Duodenal mucosa (tissue), 2 donors: ENCODE measurements at regions not wholly inside any gene's neighbourhood (a gene's known extent, or its start where the extent isn't known, plus 50 kb on each side); places are given as distances from the start of the nearest gene placed in this dataset.

Source experiments
- H3K27ac ChIP-seq: one replicate; pipeline ENCODE4 v1.7.0; 2013; ENCODE audit warnings: low read depth, low read length
- H3K27me3 ChIP-seq, 2 donors: one replicate each; pipeline ENCODE4 v1.7.0; 2013; ENCODE audit warnings: low read length in 2 of 2, control low read depth in 1 of 2; ENCODE audit not compliant: insufficient read depth in 2 of 2, control insufficient read depth in 1 of 2
- H3K36me3 ChIP-seq, 2 donors: one replicate each; pipeline ENCODE4 v1.7.0; 2013; ENCODE audit warnings: low read length in 2 of 2, control low read depth in 1 of 2; ENCODE audit not compliant: insufficient read depth in 2 of 2, control insufficient read depth in 1 of 2
- H3K4me1 ChIP-seq, 2 donors: one replicate each; pipeline ENCODE4 v1.7.0; 2013; ENCODE audit warnings: low read length in 2 of 2, control low read depth in 1 of 2; ENCODE audit not compliant: insufficient read depth in 2 of 2, control insufficient read depth in 1 of 2
- H3K4me3 ChIP-seq, 2 donors: one replicate each; pipeline ENCODE4 v1.7.0; 2013; ENCODE audit warnings: low read length in 2 of 2, low read depth in 1 of 2
- H3K9ac ChIP-seq, 2 donors: one replicate each; pipeline ENCODE4 v1.7.0; 2013; ENCODE audit warnings: low read length in 2 of 2, low read depth in 1 of 2
- H3K9me3 ChIP-seq, 2 donors: one replicate each; pipeline ENCODE4 v1.7.0; 2013; ENCODE audit warnings: low read length in 2 of 2, control low read depth in 1 of 2; ENCODE audit not compliant: control insufficient read depth in 1 of 2

DNA sequence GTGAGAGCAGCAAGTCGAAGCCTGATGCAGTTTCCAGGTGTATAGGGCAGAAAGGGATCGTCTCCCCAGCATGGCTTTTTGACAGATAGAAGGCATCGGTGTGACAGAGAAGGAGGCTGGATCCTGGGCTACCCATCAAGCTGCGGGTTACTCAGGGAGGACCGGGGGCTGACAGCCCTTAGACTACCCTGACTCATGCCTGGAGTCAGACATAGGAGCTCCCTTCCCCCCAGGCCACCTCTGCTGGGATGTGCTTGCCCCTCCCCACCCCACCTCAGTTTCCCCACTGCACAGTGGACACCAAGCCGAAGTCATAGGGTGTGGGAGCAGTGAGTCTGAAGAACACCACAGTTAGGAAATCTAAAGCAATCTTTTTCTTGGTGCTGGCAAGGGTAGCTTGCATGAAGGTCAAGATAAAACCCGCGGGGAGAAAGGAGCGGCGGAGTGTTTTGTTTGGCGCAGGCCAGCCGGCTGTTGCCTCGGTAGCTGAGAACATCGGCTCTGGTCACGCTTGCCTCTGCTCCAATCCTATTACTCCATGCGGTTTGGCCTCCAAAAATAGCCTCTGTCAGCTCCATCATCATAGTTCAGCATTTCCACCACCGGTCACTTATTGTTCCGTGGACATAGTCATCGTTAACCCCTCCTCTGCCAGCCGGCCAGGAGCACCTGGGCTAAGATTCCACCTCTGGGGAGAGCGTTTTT lies 169.2 kb upstream of the GLI2 start:
- Histone ChIP-seq H3K36me3 (no peaks in the 10 kb centered on the region), H3K27me3 (peaks cover 10 to 22% of the 10 kb centered on the region in 2 donors), H3K4me1 (peaks cover 19 to 28% of the 10 kb centered on the region in 2 donors), H3K9ac (no peak overlapping the region), H3K27ac (no peak overlapping the region), H3K9me3 (no peaks in the 10 kb centered on the region), H3K4me3 (no peak overlapping the region)

- Histone ChIP-seq H3K4me1 (peaks cover 19 to 28% of the 10 kb centered on the region in 2 donors), H3K36me3 (no peaks in the 10 kb centered on the region), H3K4me3 (no peak overlapping the region), H3K27me3 (peaks cover 10 to 16% of the 10 kb centered on the region in 2 donors), H3K9ac (no peak overlapping the region), H3K27ac (no peak overlapping the region), H3K9me3 (no peaks in the 10 kb centered on the region)
Observed at GRCh38 chr2:120567128-120567527, 168.5 kb upstream of the GLI2 start.

DNA sequence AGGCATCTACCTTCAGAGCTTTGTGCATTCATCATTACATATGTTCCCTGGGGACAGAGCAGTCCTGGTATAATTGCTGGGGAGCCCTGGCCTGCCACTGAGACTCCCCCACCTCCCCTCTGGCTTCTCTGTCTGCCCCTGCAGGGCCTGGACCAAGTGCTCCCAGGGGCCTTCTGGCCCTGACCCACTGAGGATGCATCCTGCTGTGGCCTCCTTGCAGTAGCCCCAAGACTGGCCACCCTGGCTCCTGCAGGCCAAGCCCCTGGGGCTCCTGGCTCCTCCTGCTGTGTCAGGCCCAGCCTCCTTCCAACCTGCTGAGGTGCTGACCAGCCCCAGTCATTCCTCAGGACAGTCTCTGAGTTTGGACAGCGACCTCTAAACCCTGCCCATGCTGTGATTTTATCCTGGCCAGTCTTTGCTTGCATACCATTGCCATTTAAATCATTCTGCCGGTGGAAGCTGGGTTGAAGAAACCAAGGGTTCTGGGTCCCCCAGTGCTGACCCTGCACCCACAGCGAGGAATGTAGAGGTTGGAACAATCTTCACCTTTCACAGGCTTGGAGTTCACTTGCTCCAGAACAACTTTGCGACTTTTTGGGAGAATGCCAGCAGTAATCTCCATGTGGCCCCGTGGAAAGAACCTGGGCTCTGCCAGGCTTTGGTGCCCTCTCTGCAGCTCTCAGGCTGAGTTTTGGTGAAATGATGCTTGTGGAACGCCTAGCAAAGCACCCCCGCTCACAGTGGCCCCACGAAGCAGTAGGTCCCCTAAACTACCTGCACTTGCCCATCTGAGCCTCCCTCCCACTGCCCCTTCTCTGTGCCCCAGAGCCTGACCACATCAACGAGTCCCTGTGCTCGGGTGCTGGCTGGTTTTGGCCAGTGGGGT lies 167.3 kb upstream of the GLI2 start:
- no peaks in the 10 kb centered on the region for H3K9me3 ChIP-seq
- peaks cover 10 to 14% of the 10 kb centered on the region in 2 donors for H3K27me3 ChIP-seq
- H3K27ac ChIP-seq, result no peak overlapping the region
- no peak overlapping the region for H3K9ac ChIP-seq
- H3K36me3 ChIP-seq, result no peaks in the 10 kb centered on the region
- no peak overlapping the region for H3K4me3 ChIP-seq
- peaks cover 17 to 25% of the 10 kb centered on the region in 2 donors for H3K4me1 ChIP-seq

DNA sequence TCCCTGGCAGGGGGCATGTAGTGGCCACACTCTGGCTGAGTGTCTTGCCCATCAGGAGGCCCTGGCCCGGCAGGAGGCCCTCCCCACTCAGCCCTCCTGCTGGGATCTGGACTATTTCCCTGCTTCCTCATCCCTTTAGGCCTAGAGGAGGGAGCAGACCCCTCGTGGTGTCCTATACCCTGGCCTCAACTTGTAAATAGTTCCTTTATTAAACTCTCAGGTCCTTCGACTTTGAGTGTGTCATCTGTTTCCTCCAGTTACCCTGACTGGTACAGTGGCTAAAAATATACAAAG lies 166.7 kb upstream of the GLI2 start:
- Histone ChIP-seq H3K4me1 (peaks cover 13 to 19% of the 10 kb centered on the region in 2 donors), H3K9ac (no peak overlapping the region), H3K4me3 (no peak overlapping the region), H3K36me3 (no peaks in the 10 kb centered on the region), H3K9me3 (no peaks in the 10 kb centered on the region), H3K27ac (no peak overlapping the region), H3K27me3 (peaks cover 10 to 14% of the 10 kb centered on the region in 2 donors)

DNA sequence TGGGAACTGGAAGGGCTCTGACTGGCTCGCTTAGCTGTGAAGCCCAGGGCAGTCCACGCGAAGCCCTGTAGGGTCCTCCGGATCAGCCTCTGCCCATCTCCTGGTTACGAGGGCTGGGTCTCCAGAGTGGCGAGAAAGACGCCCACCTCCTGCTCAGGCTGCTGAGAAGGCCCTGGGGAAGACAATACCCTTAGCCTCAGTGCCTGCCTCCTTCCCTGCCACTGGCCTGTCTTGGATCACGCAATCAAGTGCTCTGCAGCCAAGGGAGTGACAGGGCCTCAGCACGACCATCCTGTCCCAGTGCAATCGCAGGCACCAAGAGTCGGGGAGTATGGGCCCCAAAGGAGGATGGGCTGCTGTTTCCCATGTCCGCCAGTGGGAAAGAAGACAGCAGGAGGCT lies 165.7 kb upstream of the GLI2 start:
- Histone ChIP-seq H3K9ac (no peak overlapping the region), H3K27me3 (peaks cover 10 to 14% of the 10 kb centered on the region in 2 donors), H3K36me3 (no peaks in the 10 kb centered on the region), H3K27ac (no peak overlapping the region), H3K4me1 (peaks cover 4 to 10% of the 10 kb centered on the region in 2 donors), H3K4me3 (no peak overlapping the region), H3K9me3 (no peaks in the 10 kb centered on the region)

GRCh38 chr2:120570546-120570945 lies 165.1 kb upstream of the GLI2 start:
- Histone ChIP-seq H3K27ac (no peak overlapping the region), H3K36me3 (no peaks in the 10 kb centered on the region), H3K9me3 (no peaks in the 10 kb centered on the region), H3K4me3 (no peak overlapping the region), H3K9ac (no peak overlapping the region), H3K4me1 (peaks cover 4 to 5% of the 10 kb centered on the region in 2 donors), H3K27me3 (peaks cover 10 to 11% of the 10 kb centered on the region in 2 donors)

DNA sequence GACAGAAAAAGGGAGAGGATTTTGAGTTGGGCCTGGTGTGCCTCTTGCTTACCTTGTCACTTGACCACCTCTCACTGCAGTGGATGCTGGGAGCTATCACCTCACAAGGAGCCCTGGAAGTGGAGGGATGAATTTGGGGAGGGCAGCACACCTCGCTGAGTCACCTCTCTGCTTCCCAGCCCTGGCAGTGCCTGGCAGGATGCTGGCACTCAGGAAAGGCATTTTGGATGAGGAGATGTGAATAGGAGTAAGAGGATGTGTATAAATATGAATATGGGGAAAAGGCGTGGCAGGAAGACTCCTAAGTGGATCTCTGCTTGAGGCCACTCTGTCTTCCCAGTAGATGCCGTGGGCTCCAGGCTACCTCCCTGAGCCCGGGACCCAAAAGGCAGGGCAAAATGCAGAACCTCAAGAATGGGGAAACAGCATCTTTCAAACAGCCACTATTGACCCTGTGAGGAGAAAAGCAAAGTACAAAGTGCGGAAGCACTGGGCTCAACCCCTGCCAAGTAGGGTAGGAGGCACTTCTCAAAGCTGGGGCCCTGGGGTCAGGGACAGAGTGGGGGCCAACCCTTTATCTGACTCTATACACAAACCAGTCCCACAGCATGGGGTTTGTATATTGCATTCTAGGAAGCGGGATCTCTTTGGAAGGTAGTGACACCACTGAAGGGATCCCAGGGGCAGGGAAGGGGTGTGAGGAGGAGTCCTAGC lies 164.5 kb upstream of the GLI2 start:
- no peak overlapping the region for H3K27ac ChIP-seq
- no peak overlapping the region for H3K4me3 ChIP-seq
- peaks cover 1 to 4% of the 10 kb centered on the region in 2 donors for H3K4me1 ChIP-seq
- H3K36me3 ChIP-seq, result no peaks in the 10 kb centered on the region
- H3K9ac ChIP-seq, result no peak overlapping the region
- H3K9me3 ChIP-seq, result no peaks in the 10 kb centered on the region
- H3K27me3 ChIP-seq, result peaks cover 7 to 10% of the 10 kb centered on the region in 2 donors

DNA sequence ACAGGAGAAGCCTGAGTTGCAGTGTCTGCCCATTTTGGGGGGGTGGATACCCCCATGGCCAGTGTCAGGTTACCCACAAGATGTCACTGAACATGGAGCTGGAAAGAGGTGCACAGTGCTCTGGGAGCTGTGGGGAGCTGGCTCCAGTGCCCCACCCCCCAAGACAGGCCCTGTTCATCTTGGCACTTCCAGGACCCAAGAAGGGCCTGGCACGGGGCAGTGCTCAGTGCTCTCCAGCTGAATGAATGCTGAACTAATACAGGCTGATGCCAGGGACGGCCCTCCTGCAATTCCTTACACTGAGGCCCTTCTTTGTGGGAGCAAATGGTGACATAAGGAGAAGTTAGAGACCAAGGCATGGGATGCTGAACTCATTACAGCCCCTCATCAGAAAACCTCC lies 163.4 kb upstream of the GLI2 start:
- H3K27me3 ChIP-seq, result peaks cover 3 to 4% of the 10 kb centered on the region in 2 donors
- H3K9me3 ChIP-seq, result no peaks in the 10 kb centered on the region
- no peak overlapping the region for H3K27ac ChIP-seq
- H3K9ac ChIP-seq, result no peak overlapping the region
- H3K36me3 ChIP-seq, result no peaks in the 10 kb centered on the region
- H3K4me1 ChIP-seq, result peaks cover 4 to 10% of the 10 kb centered on the region in 2 donors
- no peak overlapping the region for H3K4me3 ChIP-seq

DNA sequence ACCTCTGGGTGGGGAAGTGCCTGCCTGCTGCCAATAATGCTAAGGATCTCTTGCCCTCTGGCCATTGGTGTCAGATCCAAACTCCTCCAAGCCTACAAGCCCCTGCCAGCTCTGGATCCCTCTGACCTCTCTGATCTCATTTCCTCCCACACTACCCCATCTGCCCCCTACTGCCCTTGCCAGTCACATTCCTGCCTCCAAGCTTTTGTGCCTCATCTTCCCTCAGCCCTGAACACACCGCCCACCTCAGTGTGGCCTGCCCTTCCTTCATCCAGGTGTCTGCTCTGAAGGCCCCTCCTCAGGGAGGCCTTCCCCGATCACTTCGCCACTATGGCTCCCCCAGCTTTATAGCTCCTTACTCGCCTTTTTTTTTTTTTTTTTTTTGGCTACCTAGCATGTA lies 161.0 kb upstream of the GLI2 start:
- Histone ChIP-seq H3K9ac (no peak overlapping the region), H3K9me3 (no peaks in the 10 kb centered on the region), H3K27ac (no peak overlapping the region), H3K36me3 (no peaks in the 10 kb centered on the region), H3K4me3 (no peak overlapping the region), H3K27me3 (peaks cover 0 to 7% of the 10 kb centered on the region in 2 donors), H3K4me1 (peaks cover 4 to 11% of the 10 kb centered on the region in 2 donors)

DNA sequence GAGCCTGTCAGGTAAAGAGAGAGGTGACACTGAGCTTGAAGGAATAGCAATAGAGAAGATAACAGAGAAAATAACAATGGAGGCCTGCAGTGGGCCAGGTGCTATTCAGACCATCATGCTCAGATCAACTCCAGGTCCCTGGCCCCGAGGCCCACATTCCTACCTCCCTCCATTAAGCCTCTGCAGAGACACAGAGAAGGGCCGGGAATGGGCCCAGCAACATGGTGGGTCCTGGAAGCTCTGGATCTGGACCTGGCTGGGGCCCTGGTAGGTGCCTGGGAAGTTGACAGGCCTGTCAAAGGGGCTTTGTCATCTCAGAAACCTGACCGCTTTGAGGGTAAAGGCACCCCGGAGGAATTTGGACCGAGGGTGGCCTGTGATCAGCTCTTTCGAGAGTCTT lies 159.7 kb upstream of the GLI2 start:
- no peak overlapping the region for H3K27ac ChIP-seq
- peaks cover 2 to 11% of the 10 kb centered on the region in 2 donors for H3K4me1 ChIP-seq
- no peak overlapping the region for H3K9ac ChIP-seq
- H3K36me3 ChIP-seq, result no peaks in the 10 kb centered on the region
- H3K27me3 ChIP-seq, result peaks cover 0 to 7% of the 10 kb centered on the region in 2 donors
- no peaks in the 10 kb centered on the region for H3K9me3 ChIP-seq
- H3K4me3 ChIP-seq, result no peak overlapping the region
